GM21723 (cell line): ENCODE measurements at regions not wholly inside any gene's neighbourhood (a gene's known extent, or its start where the extent isn't known, plus 50 kb on each side); places are given as distances from the start of the nearest gene placed in this dataset.

Source experiments
- ATAC-seq: cut with Tn5 transposase; IDR thresholded peaks from one replicate; pipeline ENCODE4 v1.9.1; 2021; ENCODE audit warnings: mild to moderate bottlenecking, moderate library complexity; ENCODE audit not compliant: unreplicated experiment

- no peak for ATAC-seq
These were observed 178.0 kb downstream of the YIPF5 start for GRCh38 chr5:143992496-143992895.

GRCh38 chr5:144002876-144003275 is 167.6 kb downstream of the YIPF5 start:
- ATAC-seq, result no peak

GRCh38 chr5:144003636-144004035 is 166.8 kb downstream of the YIPF5 start:
- no peak for ATAC-seq

GRCh38 chr5:144004146-144004545 is 166.3 kb downstream of the YIPF5 start:
- ATAC-seq, result no peak

GRCh38 chr5:144004751-144005150 is 165.7 kb downstream of the YIPF5 start:
- no peak for ATAC-seq

GRCh38 chr5:144009116-144009515 is 161.3 kb downstream of the YIPF5 start:
- ATAC-seq, result no peak

- ATAC-seq, result no peak
These were observed 159.1 kb downstream of the YIPF5 start for GRCh38 chr5:144011388-144011787.

GRCh38 chr5:144013816-144014215 is 156.6 kb downstream of the YIPF5 start:
- no peak for ATAC-seq

GRCh38 chr5:144015961-144016360 is 154.5 kb downstream of the YIPF5 start:
- ATAC-seq, result no peak

- no peak for ATAC-seq
These were observed 153.3 kb downstream of the YIPF5 start for GRCh38 chr5:144017119-144017518.

- ATAC-seq, result no peak
These were observed 152.8 kb downstream of the YIPF5 start for GRCh38 chr5:144017631-144018030.

- no peak for ATAC-seq
These were observed 146.4 kb downstream of the YIPF5 start for GRCh38 chr5:144024090-144024489.

GRCh38 chr5:144024545-144024944 is 145.9 kb downstream of the YIPF5 start:
- no peak for ATAC-seq

GRCh38 chr5:144026286-144026685 is 144.2 kb downstream of the YIPF5 start:
- ATAC-seq, result no peak

GRCh38 chr5:144028058-144028457 is 142.4 kb downstream of the YIPF5 start:
- no peak for ATAC-seq

GRCh38 chr5:144028636-144029035 is 141.8 kb downstream of the YIPF5 start:
- ATAC-seq, result no peak

- ATAC-seq, result no peak
These were observed 139.6 kb downstream of the YIPF5 start for GRCh38 chr5:144030904-144031303.

GRCh38 chr5:144032375-144032774 is 138.1 kb downstream of the YIPF5 start:
- no peak for ATAC-seq

- no peak for ATAC-seq
These were observed 137.0 kb downstream of the YIPF5 start for GRCh38 chr5:144033486-144033885.

GRCh38 chr5:144035046-144035740 is 135.3 kb downstream of the YIPF5 start:
- no peak for ATAC-seq

- no peak for ATAC-seq
These were observed 134.0 kb downstream of the YIPF5 start for GRCh38 chr5:144036476-144036875.

- no peak for ATAC-seq
These were observed 129.7 kb downstream of the YIPF5 start for GRCh38 chr5:144040615-144041305.

- ATAC-seq, result no peak
These were observed 128.3 kb downstream of the YIPF5 start for GRCh38 chr5:144042156-144042555.
